Caki2 (cell line): ENCODE measurements at regions not wholly inside any gene's neighbourhood (a gene's known extent, or its start where the extent isn't known, plus 50 kb on each side); places are given as distances from the start of the nearest gene placed in this dataset.

Experiments used
- DNase-seq: peaks from one replicate; pipeline ENCODE4 v3.0.0-alpha.2; 2015; ENCODE audit warnings: low read depth
- in situ Hi-C: cut with HindIII; loops from 2 replicates; pipeline ENCODE4 v1.10.0; 2016; ENCODE audit warnings: low sequenced_read_pairs, low pct_unique_long_range_greater_than_20kb, mixed read lengths

GRCh38 chr7:156073366-156074052, 261.2 kb upstream of the SHH start:
- in situ Hi-C loops: no loop called here
- DNase-seq: no peak

GRCh38 chr7:156071612-156072011, 259.3 kb upstream of the SHH start:
- in situ Hi-C loops: no loop called here
- no peak for DNase-seq

GRCh38 chr7:156069891-156070290, 257.6 kb upstream of the SHH start:
- in situ Hi-C loops: no loop called here
- no peak for DNase-seq

GRCh38 chr7:156067156-156067555, 254.9 kb upstream of the SHH start:
- in situ Hi-C loops: no loop called here
- DNase-seq: no peak

GRCh38 chr7:156065400-156065799, 253.1 kb upstream of the SHH start:
- in situ Hi-C loops: no loop called here
- no peak for DNase-seq

GRCh38 chr7:156064971-156065386, 252.7 kb upstream of the SHH start:
- peak; percentile 35 for DNase-seq
- in situ Hi-C loops: no loop called here

GRCh38 chr7:156063241-156063810, 251.1 kb upstream of the SHH start:
- in situ Hi-C loops: no loop called here
- no peak for DNase-seq

GRCh38 chr7:156062286-156062685, 250.0 kb upstream of the SHH start:
- in situ Hi-C loops: no loop called here

GRCh38 chr7:156061689-156062255, 249.5 kb upstream of the SHH start:
- in situ Hi-C loops: no loop called here
- DNase-seq: no peak

More at GRCh38 chr7:156062286-156062685, 250.0 kb upstream of the SHH start:
- no peak for DNase-seq

GRCh38 chr7:156060925-156061324, 248.7 kb upstream of the SHH start:
- DNase-seq: no peak
- in situ Hi-C loops: no loop called here

GRCh38 chr7:156059369-156059768, 247.1 kb upstream of the SHH start:
- no peak for DNase-seq
- in situ Hi-C loops: no loop called here

GRCh38 chr7:156058248-156058647, 246.0 kb upstream of the SHH start:
- no peak for DNase-seq
- in situ Hi-C loops: no loop called here

- in situ Hi-C loops: no loop called here
- no peak for DNase-seq
Observed at GRCh38 chr7:156056534-156056933, 244.3 kb upstream of the SHH start.

GRCh38 chr7:156055206-156055822, 243.1 kb upstream of the SHH start:
- DNase-seq: no peak

GRCh38 chr7:156051884-156052283, 239.6 kb upstream of the SHH start:
- no peak for DNase-seq
- in situ Hi-C loops: no loop called here

More at GRCh38 chr7:156055206-156055822, 243.1 kb upstream of the SHH start:
- in situ Hi-C loops: no loop called here

GRCh38 chr7:156050636-156051569, 238.6 kb upstream of the SHH start:
- DNase-seq: no peak
- in situ Hi-C loops: no loop called here

GRCh38 chr7:156049366-156049765, 237.1 kb upstream of the SHH start:
- in situ Hi-C loops: no loop called here
- no peak for DNase-seq

- in situ Hi-C loops: no loop called here
- no peak for DNase-seq
Observed at GRCh38 chr7:156046031-156046560, 233.8 kb upstream of the SHH start.
